NCI-H524 (cell line): ENCODE measurements at regions not wholly inside any gene's neighbourhood (a gene's known extent, or its start where the extent isn't known, plus 50 kb on each side); places are given as distances from the start of the nearest gene placed in this dataset.
A peak's percentile ranks its signal among the peaks of the same experiment; 100 is the strongest.

ENCODE experiments used
- DNase-seq, 2 experiments: peaks; one replicate each; lab custom pipeline; 2025; lab: John Stamatoyannopoulos, UW

DNA sequence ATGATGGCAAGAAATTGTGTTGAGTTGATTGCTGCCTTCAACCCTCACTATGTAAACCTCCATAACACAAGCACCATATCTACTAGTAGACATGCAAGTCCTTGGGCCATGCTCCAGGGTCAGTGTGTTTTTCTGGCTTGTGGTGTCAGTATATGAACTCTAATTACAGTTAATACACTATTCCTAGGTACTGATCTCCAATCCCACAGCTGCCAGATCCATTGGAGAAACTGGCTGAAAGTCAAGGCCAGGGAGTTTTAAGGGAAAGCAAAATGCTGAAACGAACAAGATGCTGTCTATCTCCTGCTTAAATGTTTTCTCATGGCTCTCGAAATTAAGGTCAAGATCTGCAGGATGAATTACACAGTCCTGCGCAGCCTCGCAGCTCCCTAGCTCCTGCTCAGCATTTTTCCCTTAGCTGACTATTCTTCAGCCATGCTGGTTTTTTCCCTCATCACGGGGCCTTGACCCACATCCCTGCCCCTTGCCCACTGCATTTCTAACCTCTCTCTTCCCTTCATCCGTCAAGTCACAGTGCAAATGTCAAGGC is 425.0 kb upstream of the ADAMTS9 start:
- DNase-seq, result no peak

- no peak for DNase-seq
Observed at GRCh38 chr3:65110661-65111060, 422.9 kb upstream of the ADAMTS9 start.

- DNase-seq, result no peak
Observed at GRCh38 chr3:65109966-65110500, 422.2 kb upstream of the ADAMTS9 start.

DNA sequence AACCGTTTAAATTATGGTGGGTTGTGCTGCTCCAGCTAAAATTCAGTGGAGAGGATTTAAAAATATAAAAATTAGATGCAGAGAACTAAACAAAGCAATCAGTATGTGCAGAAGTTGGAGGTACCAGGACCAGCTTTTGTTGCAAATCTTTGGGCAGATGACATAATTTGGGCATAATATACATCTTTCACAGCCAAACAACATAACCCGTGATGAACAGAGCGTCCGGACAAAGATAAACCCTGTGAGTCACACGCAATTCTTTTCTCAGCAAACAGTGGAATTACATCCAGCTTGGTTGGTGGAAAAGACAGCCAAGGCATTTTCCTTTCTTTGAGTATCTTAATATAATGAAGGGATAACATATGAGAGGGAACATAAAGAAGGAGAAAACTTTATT is 419.4 kb upstream of the ADAMTS9 start:
- no peak for DNase-seq

GRCh38 chr3:65101450-65101849 is 413.6 kb upstream of the ADAMTS9 start:
- DNase-seq, result no peak

DNA sequence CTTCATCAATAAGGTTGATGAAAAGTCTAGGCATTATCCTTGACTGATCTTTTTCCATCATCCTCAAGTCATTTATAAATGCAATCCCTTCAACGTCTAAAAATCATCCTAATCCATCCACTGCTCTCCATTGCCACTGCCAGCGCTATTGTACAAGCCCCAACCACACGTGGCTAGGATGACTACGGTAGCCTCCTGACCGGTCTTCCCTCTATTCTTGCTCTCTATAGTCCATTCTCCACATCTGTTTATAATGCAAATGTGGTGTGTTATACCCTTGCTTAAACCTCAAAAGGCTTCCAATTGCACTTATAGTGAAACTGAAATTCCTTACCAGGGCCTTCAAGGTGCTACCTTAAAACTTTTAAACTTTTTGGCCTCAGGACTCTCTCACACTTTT is 410.6 kb upstream of the ADAMTS9 start:
- DNase-seq, result no peak

- no peak for DNase-seq
Observed at GRCh38 chr3:65096110-65096745, 408.4 kb upstream of the ADAMTS9 start.

DNA sequence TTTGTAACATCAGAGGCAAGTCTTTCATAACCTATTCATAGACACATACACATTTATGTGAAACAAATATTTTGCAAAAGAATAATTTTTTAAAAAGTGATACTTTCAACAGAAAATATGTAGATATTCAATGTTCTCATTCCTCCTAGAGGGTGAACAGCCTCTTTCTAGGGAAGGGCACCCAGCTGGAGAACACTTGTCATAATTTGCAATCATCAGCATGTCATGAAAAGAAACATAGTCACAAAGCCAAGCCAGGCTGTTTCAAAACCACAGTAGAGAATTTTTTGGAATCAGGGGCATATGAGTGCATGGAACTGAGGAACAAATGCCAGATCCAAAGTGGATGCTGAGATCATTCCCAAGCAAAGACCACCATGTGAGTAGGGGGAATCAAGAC is 406.9 kb upstream of the ADAMTS9 start:
- no peak for DNase-seq

DNA sequence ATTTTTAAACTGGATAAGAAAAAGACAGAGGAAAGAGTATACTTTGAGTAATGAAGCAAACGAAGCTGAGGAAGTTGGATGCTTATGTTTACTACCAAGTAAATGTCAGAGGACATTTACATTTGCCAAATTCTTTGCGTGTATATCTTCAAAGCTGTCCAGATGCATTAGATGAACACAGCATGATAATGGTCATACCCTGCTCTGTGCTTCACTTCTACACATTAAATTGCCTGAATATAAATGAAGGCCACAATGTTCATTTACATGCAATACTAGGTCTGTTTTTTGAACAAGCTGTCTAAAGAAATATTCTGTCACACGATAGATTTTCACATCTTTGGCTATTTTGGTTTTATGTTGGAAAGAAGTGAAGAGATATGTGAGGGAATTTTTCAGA is 405.8 kb upstream of the ADAMTS9 start:
- DNase-seq, result no peak

DNA sequence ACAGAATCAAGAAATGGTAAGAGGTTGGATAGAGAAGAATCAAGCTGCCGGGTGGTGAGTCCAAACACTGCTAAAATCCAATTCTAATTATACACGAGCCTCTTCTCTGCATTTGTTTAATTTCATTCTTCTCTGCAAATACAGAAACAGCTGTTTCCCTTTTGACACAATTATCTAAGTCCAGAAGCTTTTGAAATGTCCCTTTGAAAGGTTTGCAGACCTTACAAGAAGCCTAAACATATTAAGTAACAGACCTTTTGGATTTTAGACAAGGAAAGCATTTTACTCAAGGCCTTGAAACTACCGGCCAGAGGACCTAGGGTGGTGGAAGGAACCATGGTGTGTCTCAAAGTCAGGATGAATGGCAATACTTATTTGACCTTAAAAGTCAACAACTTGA is 403.8 kb upstream of the ADAMTS9 start:
- no peak for DNase-seq

DNA sequence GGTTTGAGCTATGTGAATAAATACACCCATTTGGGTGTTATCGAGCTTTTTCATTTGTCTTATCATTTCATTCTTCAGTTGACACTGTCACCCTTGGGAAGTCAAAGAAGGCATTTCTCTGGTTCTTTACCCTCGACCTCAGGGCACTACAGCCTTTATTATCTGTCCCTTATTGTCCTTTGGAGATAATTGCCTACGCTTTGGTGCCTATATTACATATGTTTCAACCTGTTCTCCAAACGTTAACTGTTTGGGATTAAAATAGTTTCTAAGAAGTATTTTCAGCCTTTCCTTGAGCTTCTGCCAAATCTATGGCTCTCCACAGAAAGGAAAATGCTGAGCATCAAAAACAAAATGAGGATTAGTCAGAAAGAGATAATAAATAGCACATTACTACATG is 395.4 kb upstream of the ADAMTS9 start:
- no peak for DNase-seq

DNA sequence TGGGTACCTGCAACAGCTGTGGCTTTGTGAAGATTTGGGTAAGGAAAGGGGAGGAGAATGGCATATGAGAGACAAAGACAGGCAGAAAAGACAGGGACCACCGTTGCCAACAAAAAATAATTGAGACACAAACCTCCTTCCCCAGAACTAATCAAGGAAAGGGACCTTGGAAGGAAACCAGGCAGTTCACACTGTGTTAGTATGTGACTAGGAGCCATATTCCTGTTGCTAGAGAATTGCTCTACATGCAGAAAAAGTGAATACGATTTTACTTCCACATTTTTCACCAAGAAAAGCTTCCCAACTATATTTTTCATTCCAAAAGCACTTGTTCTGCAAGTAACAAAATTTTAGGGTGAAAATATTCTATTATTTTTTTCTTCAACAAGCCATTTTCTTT is 393.7 kb upstream of the ADAMTS9 start:
- no peak for DNase-seq

DNA sequence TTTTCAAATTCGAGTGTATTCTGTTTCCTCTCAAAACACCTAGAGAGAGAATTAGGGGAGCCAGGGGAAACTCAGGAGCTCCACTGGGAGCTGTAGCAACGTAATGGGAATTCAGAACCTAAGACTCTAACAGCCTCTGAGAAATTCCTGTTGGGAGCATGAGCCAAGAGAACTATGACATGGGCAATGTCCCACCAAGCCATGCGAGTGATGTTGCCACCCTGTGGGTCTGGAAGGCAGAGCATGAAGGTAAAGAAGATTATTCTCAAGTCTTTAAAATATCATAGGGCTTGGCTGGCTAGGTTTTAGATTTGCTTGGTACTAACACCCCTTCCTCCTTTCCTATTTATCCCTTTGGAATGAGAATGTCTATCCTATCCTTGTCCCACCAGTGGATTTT is 392.6 kb upstream of the ADAMTS9 start:
- DNase-seq, result peak in 1 of 2 experiments; percentile 14

DNA sequence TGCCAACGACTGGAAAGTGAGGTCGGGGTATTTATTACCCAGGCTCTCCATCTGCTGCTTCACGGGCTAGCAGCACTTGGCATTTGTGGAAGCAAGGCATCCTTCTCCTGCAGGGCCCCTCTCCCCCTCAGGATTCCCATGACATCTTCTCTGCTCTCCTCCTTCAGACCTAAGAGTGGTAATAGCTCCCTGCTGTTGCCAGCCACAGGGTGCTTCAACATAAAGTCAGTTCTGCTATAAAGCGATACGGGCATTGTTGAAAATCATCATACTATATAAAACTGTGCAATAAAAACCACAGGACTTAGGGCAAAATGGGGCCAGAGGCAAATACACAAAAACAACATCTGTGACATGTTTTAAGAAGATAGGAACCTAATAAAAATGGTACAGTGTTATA is 391.8 kb upstream of the ADAMTS9 start:
- DNase-seq, result no peak

DNA sequence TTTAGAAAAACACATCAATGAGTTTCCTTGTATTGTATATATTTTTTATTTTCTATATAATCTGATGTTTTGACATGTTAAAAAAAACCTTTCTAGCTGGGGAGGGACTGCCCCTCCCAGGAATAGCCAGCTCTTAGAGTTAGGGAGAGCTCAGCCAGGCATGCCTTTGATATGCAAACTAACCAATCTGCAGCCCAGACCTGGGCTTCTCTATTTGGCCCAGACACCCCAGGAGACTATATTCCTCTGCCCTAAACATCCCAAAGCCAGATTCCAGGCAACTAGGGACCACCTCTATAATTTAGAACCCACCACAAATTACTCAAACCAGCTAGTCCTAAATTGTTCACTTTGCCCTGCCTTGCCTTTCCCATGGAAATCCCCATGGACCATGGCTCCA is 390.9 kb upstream of the ADAMTS9 start:
- DNase-seq, result no peak

DNA sequence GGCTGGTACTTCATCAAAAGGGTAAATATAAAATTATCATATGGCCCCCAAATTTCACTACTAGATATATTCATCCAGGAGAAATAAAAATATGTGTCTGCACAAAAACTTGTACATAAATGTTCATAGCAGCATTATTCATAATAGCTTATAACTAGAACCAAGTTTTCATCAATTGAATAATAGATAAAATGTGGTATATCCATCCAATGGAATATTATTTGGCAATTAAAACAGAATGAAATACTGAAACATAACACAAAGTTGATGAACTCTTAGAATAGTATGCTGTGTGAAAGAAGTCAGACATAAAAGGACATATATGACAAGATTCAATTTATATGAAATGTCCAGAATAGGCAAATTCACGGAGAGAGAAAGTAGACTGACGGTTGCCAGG is 389.3 kb upstream of the ADAMTS9 start:
- no peak for DNase-seq

DNA sequence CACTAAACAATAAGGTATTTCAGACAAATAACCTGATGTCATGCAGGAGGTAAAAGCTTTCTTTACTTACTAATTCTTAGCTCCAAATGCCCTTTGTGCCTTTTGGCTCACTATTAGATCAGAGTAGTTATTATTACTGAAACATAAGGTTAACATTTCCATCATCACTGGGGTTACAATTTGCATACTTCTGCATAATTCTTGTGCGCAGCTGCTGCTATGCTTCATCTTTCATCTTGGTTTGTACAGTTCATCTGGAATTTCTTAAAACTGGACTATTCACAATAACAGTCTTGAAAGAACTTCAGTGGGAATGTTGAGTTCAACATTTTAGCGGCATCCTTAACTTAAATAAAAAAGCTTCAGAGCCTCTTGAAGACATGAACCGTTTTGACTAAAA is 383.2 kb upstream of the ADAMTS9 start:
- DNase-seq, result no peak

GRCh38 chr3:65060904-65061303 is 373.1 kb upstream of the ADAMTS9 start:
- peak in 1 of 2 experiments; percentile 17 for DNase-seq

GRCh38 chr3:65052101-65052500 is 364.3 kb upstream of the ADAMTS9 start:
- DNase-seq, result no peak

- DNase-seq, result no peak
Observed at GRCh38 chr3:65048151-65048550, 360.4 kb upstream of the ADAMTS9 start.

GRCh38 chr3:65045138-65045537 is 357.3 kb upstream of the ADAMTS9 start:
- no peak for DNase-seq

- no peak for DNase-seq
Observed at GRCh38 chr3:65044401-65044800, 356.6 kb upstream of the ADAMTS9 start.

DNA sequence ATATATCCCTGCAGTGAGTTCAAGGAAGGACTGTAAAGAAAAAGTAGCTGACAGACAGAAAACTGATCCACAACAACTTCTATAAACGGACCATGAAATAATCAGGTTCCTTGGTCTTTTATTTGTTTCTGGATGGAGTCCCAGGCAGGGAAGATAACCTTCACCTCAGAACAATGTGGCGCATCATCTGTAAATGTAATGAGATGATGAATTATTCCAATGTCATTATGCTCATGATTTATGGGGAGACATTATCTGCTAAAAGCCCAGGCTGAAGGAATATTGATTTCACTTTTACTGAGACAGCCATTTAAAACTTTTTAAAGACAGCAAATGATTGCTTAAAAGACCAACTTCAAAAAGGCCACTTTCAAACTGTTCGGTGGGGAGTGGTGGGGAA is 354.9 kb upstream of the ADAMTS9 start:
- DNase-seq, result no peak

DNA sequence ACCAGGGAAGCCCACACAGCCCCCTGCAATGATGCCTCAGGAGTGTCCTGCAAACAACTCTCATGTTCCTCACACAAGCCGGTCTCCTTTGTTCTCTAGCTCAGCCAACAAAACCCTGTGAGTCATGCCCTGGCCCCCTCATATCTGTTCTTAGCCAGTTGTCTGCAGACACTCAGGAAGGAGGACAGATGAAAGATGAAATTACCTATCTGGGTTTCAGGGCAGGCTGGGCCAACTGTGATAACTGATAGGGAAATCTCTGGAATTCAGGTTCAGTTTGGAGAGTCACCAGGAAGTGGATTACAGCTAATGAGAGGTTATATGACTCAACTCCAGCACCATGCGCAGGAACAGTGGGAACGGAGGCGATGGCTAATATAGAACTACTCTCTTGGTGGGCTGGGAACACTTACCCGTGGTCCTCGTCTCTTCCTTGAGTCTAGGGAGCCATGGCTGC is 352.0 kb upstream of the ADAMTS9 start:
- DNase-seq, result no peak
